HepG2 (cell line): ENCODE measurements at regions not wholly inside any gene's neighbourhood (a gene's known extent, or its start where the extent isn't known, plus 50 kb on each side); places are given as distances from the start of the nearest gene placed in this dataset.
A peak's percentile ranks its signal among the peaks of the same experiment; 100 is the strongest.

Source experiments
- CCDC6 ChIP-seq: sonication (generic); formaldehyde crosslinking; IDR thresholded peaks from 2 replicates; pipeline ENCODE4 v1.8.1; 2022; ENCODE audit warnings: mild to moderate bottlenecking, missing genetic modification reagents, moderate library complexity
- DBP ChIP-seq: sonication (generic); formaldehyde crosslinking; IDR thresholded peaks from 2 replicates; pipeline ENCODE4 v1.4.0; 2020; ENCODE audit warnings: missing genetic modification reagents; ENCODE audit errors: not compliant biosample characterization
- E2F1 ChIP-seq: sonication (generic); formaldehyde crosslinking; IDR thresholded peaks from 2 replicates; pipeline ENCODE4 v1.5.0; 2020; ENCODE audit warnings: missing genetic modification reagents
- HDAC6 ChIP-seq: fragments of 200-600 bp; sonication (generic); IDR thresholded peaks from 2 replicates; pipeline ENCODE4 v1.7.0; 2017; ENCODE audit warnings: mild to moderate bottlenecking, antibody characterized with exemption, low read length, low read depth
- HES4 ChIP-seq: sonication (generic); formaldehyde crosslinking; IDR thresholded peaks from 2 replicates; pipeline ENCODE4 v1.9.0; 2021; ENCODE audit warnings: mild to moderate bottlenecking, missing genetic modification reagents, borderline replicate concordance
- HMGA1 ChIP-seq: sonication (generic); formaldehyde crosslinking; conservative IDR thresholded peaks from 2 replicates; pipeline ENCODE4 v1.4.0; 2020; ENCODE audit warnings: missing genetic modification reagents
- HOXA3 ChIP-seq: sonication (generic); formaldehyde crosslinking; IDR thresholded peaks from 2 replicates; pipeline ENCODE4 v1.5.0; 2020; ENCODE audit warnings: missing genetic modification reagents
- KMT2A ChIP-seq: sonication (generic); formaldehyde crosslinking; IDR thresholded peaks from 2 replicates; pipeline ENCODE4 v1.4.0; 2020; ENCODE audit warnings: missing genetic modification reagents
- MNT ChIP-seq: fragments of 450-650 bp; IDR thresholded peaks from 2 replicates; pipeline ENCODE4 v1.6.1; 2016
- PAF1 ChIP-seq: IDR thresholded peaks from 2 replicates; pipeline ENCODE4 v1.6.1; 2016; ENCODE audit warnings: missing genetic modification reagents, missing compliant biosample characterization
- POLR2AphosphoS2 ChIP-seq: IDR thresholded peaks from 2 replicates; pipeline ENCODE4 v1.6.1; 2011; ENCODE audit warnings: low read depth, low read length, improper control_type of control experiment
- RBAK ChIP-seq: sonication (generic); formaldehyde crosslinking; IDR thresholded peaks from 2 replicates; pipeline ENCODE4 v1.5.1; 2020; ENCODE audit warnings: mild to moderate bottlenecking, missing genetic modification reagents
- REST ChIP-seq, 2 experiments: IDR thresholded peaks; 2 replicates each; pipeline ENCODE4 v1.6.1; 2011 to 2012; ENCODE audit warnings: low read length in 2 of 2, borderline replicate concordance in 1 of 2, low read depth in 1 of 2, mild to moderate bottlenecking in 1 of 2, moderate library complexity in 1 of 2
- RFX3 ChIP-seq: IDR thresholded peaks from 2 replicates; pipeline ENCODE4 v1.6.1; 2016; ENCODE audit warnings: missing biosample characterization, missing genetic modification reagents
- SIN3A ChIP-seq: IDR thresholded peaks from 2 replicates; pipeline ENCODE4 v1.6.1; 2011; ENCODE audit warnings: low read depth, mild to moderate bottlenecking, control low read depth, low read length, borderline replicate concordance
- SMAD3 ChIP-seq: sonication (generic); formaldehyde crosslinking; IDR thresholded peaks from 2 replicates; pipeline ENCODE4 v1.4.0; 2020; ENCODE audit warnings: missing genetic modification reagents
- TEAD2 ChIP-seq: sonication (generic); formaldehyde crosslinking; IDR thresholded peaks from 2 replicates; pipeline ENCODE4 v1.9.0; 2021; ENCODE audit warnings: missing genetic modification reagents
- THAP7 ChIP-seq: sonication (generic); formaldehyde crosslinking; IDR thresholded peaks from 2 replicates; pipeline ENCODE4 v1.8.1; 2023; ENCODE audit warnings: mild to moderate bottlenecking, missing genetic modification reagents
- ZBTB7A ChIP-seq: sonication (generic); formaldehyde crosslinking; IDR thresholded peaks from 2 replicates; pipeline ENCODE4 v1.8.0; 2022; ENCODE audit warnings: mild to moderate bottlenecking, missing genetic modification reagents
- ZNF550 ChIP-seq: sonication (generic); formaldehyde crosslinking; IDR thresholded peaks from 2 replicates; pipeline ENCODE4 v1.4.0; 2020; ENCODE audit warnings: mild to moderate bottlenecking, missing genetic modification reagents, borderline replicate concordance
- ZNF598 ChIP-seq: sonication (generic); formaldehyde crosslinking; IDR thresholded peaks from 2 replicates; pipeline ENCODE4 v1.5.1; 2020; ENCODE audit warnings: mild to moderate bottlenecking, missing genetic modification reagents, borderline replicate concordance
- ZNF7 ChIP-seq: IDR thresholded peaks from 2 replicates; pipeline ENCODE4 v1.6.1; 2016; ENCODE audit warnings: missing biosample characterization, missing genetic modification reagents
- ZNF776 ChIP-seq: sonication (generic); formaldehyde crosslinking; IDR thresholded peaks from 2 replicates; pipeline ENCODE4 v1.4.0; 2020; ENCODE audit warnings: mild to moderate bottlenecking, missing genetic modification reagents
- ZSCAN9 ChIP-seq: IDR thresholded peaks from 2 replicates; pipeline ENCODE4 v1.6.1; 2016; ENCODE audit warnings: borderline replicate concordance

GRCh38 chr2:234880551-234881211 is 71.1 kb upstream of the SH3BP4 start (continued):
- TF ChIP-seq RBAK (CRISPR knock-in tag) (no peak), RFX3 (CRISPR knock-in tag) (peak; percentile 63), SMAD3 (peak; percentile 99), HES4 (no peak), HDAC6 (no peak), KMT2A (CRISPR knock-in tag) (peak; percentile 89), ZBTB7A (CRISPR knock-in tag) (no peak), HOXA3 (peak; percentile 96), ZNF7 (no peak), ZNF776 (no peak), ZSCAN9 (CRISPR knock-in tag) (peak; percentile 98), ZNF550 (CRISPR knock-in tag) (no peak), ZNF598 (CRISPR knock-in tag) (peak; percentile 30; the same call in 1 of the 2 replicates), POLR2AphosphoS2 (no peak), HMGA1 (CRISPR knock-in tag) (no peak), PAF1 (CRISPR knock-in tag) (no peak), TEAD2 (CRISPR knock-in tag) (no peak), MNT (peak; percentile 23; the same call in 1 of the 2 replicates), DBP (CRISPR knock-in tag) (no peak), SIN3A (peak; percentile 48; the same call in 1 of the 2 replicates), CCDC6 (CRISPR knock-in tag) (peak; percentile 75), THAP7 (CRISPR knock-in tag) (peak; percentile 74), E2F1 (CRISPR knock-in tag) (no peak), REST (IDR thresholded peaks at IDR 0.05; ENCODE audit: borderline replicate concordance in 1 of 2, low read depth in 1 of 2, low read length in 2 of 2) (peak in 1 of 2 experiments; percentile 80; a peak in 2 of 4 replicates)
